ENCODE measurements at regions not wholly inside any gene's neighbourhood (a gene's known extent, or its start where the extent isn't known, plus 50 kb on each side); places are given as distances from the start of the nearest gene placed in this dataset.

DNA sequence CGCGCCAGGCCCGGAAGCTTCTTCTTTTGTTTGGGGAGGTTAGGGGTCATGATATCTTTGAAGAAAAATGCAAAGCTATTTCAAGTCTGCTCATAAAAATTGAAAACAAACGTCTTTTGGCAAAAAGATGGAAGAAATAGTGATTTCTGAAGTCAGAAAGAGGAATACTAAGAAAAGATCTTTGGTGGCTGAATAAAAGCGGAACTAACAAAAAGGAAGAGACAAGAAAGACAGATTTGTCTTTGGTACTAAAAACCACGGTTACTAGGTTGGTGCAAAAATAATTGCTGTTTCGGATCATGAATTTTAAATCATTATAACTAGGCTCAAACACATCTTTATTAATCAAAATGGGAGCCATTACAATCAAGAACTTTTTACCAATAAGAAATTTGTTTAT lies 164.6 kb upstream of the TRIB2 start:
- no peak for TF ChIP-seq POLR2A (IDR thresholded peaks at IDR 0.05; ENCODE audit: low read depth, low read length)
- TF ChIP-seq, protein P1, sequence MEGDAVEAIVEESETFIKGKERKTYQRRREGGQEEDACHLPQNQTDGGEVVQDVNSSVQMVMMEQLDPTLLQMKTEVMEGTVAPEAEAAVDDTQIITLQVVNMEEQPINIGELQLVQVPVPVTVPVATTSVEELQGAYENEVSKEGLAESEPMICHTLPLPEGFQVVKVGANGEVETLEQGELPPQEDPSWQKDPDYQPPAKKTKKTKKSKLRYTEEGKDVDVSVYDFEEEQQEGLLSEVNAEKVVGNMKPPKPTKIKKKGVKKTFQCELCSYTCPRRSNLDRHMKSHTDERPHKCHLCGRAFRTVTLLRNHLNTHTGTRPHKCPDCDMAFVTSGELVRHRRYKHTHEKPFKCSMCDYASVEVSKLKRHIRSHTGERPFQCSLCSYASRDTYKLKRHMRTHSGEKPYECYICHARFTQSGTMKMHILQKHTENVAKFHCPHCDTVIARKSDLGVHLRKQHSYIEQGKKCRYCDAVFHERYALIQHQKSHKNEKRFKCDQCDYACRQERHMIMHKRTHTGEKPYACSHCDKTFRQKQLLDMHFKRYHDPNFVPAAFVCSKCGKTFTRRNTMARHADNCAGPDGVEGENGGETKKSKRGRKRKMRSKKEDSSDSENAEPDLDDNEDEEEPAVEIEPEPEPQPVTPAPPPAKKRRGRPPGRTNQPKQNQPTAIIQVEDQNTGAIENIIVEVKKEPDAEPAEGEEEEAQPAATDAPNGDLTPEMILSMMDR (IDR thresholded peaks at IDR 0.05; ENCODE audit: extremely low read depth in 1 of 2, insufficient read depth in 1 of 2, low read depth in 1 of 2, low read length in 2 of 2) = no peak

Measured in endothelial cell of umbilical vein (primary cell).